Stimulated activated CD8-positive, alpha-beta memory T cell treated with anti-CD3 and anti-CD28 coated beads, Interleukin-15, amount 100 ng/mL, for 24 hours (primary cell): ENCODE measurements at regions not wholly inside any gene's neighbourhood (a gene's known extent, or its start where the extent isn't known, plus 50 kb on each side); places are given as distances from the start of the nearest gene placed in this dataset.

Experiments
- DNase-seq: peaks from one replicate; pipeline ENCODE4 v3.0.0-alpha.2; 2020; ENCODE audit warnings: low read depth

- no peak for DNase-seq
These were observed 781.6 kb downstream of the BRD1 start for GRCh38 chr22:49046000-49046545.

- no peak for DNase-seq
These were observed 782.4 kb downstream of the BRD1 start for GRCh38 chr22:49045276-49045675.

GRCh38 chr22:49044776-49045175, 782.9 kb downstream of the BRD1 start:
- no peak for DNase-seq

- no peak for DNase-seq
These were observed 783.6 kb downstream of the BRD1 start for GRCh38 chr22:49044091-49044490.

GRCh38 chr22:49042877-49043859, 784.5 kb downstream of the BRD1 start:
- DNase-seq = no peak

GRCh38 chr22:49042066-49042465, 785.6 kb downstream of the BRD1 start:
- no peak for DNase-seq

GRCh38 chr22:49040754-49041467, 786.8 kb downstream of the BRD1 start:
- no peak for DNase-seq

- DNase-seq = no peak
These were observed 787.6 kb downstream of the BRD1 start for GRCh38 chr22:49040111-49040510.

GRCh38 chr22:49039625-49040024, 788.0 kb downstream of the BRD1 start:
- no peak for DNase-seq

- no peak for DNase-seq
These were observed 789.9 kb downstream of the BRD1 start for GRCh38 chr22:49037701-49038245.

GRCh38 chr22:49036513-49036912, 791.2 kb downstream of the BRD1 start:
- DNase-seq = no peak

- DNase-seq = no peak
These were observed 791.7 kb downstream of the BRD1 start for GRCh38 chr22:49035818-49036457.

GRCh38 chr22:49034836-49035817, 792.5 kb downstream of the BRD1 start:
- DNase-seq = no peak

- DNase-seq = no peak
These were observed 794.1 kb downstream of the BRD1 start for GRCh38 chr22:49033616-49034015.

- DNase-seq = no peak
These were observed 794.9 kb downstream of the BRD1 start for GRCh38 chr22:49032821-49033220.

- DNase-seq = no peak
These were observed 795.8 kb downstream of the BRD1 start for GRCh38 chr22:49031746-49032330.

- no peak for DNase-seq
These were observed 799.6 kb downstream of the BRD1 start for GRCh38 chr22:49028111-49028510.

- no peak for DNase-seq
These were observed 800.4 kb downstream of the BRD1 start for GRCh38 chr22:49027368-49027670.

- DNase-seq = no peak
These were observed 800.9 kb downstream of the BRD1 start for GRCh38 chr22:49026494-49027367.
